Kidney (tissue), 13 donors: ENCODE measurements at regions not wholly inside any gene's neighbourhood (a gene's known extent, or its start where the extent isn't known, plus 50 kb on each side); places are given as distances from the start of the nearest gene placed in this dataset.
A peak's percentile ranks its signal among the peaks of the same experiment; 100 is the strongest.
"Not testable (repeated sequence)": the region's sequence is repeated elsewhere in the genome, so short reads cannot be mapped to it uniquely, and the experiment has no call there.

Experiments used
- DNase-seq, 5 donors: peaks; one replicate each; pipeline ENCODE4 v3.0.0-alpha.2; 2013 to 2020
- FAIRE-seq: peaks from 2 replicates; lab custom pipeline; 2012; peaks lifted over from hg19 to GRCh38; lab: Jason Lieb, UNC
- H3K27ac ChIP-seq, 2 donors: one replicate each; pipeline ENCODE4 v1.7.0; 2013; ENCODE audit warnings: low read depth in 2 of 2, low read length in 2 of 2, inconsistent platforms in 1 of 2
- H3K27me3 ChIP-seq: one replicate; pipeline ENCODE4 v1.7.1; 2013; ENCODE audit warnings: low read length, inconsistent platforms; ENCODE audit not compliant: control insufficient read depth, insufficient read depth
- H3K36me3 ChIP-seq, 3 donors: one replicate each; pipeline versions ENCODE4 v1.7.0 to v1.7.1; 2013; ENCODE audit warnings: low read length in 3 of 3, control low read depth in 1 of 3, inconsistent platforms in 1 of 3; ENCODE audit not compliant: insufficient read depth in 3 of 3, control insufficient read depth in 2 of 3
- H3K4me1 ChIP-seq, 3 donors: one replicate each; pipeline versions ENCODE4 v1.7.0 to v1.7.1; 2013; ENCODE audit warnings: low read length in 3 of 3, inconsistent platforms in 1 of 3, low read depth in 1 of 3; ENCODE audit not compliant: control insufficient read depth in 2 of 3, insufficient read depth in 2 of 3
- H3K4me3 ChIP-seq, 3 donors: one replicate each; pipeline versions ENCODE4 v1.7.0 to v1.8.1; 2013; ENCODE audit warnings: low read length in 3 of 3, control low read depth in 1 of 3, inconsistent platforms in 1 of 3
- H3K9ac ChIP-seq, 3 donors: one replicate each; pipeline versions ENCODE4 v1.7.0 to v1.7.1; 2013; ENCODE audit warnings: low read length in 3 of 3, control low read depth in 1 of 3, inconsistent platforms in 1 of 3
- H3K9me3 ChIP-seq, 3 donors: one replicate each; pipeline versions ENCODE4 v1.7.0 to v1.7.1; 2013; ENCODE audit warnings: low read length in 3 of 3, control low read depth in 1 of 3, inconsistent platforms in 1 of 3; ENCODE audit not compliant: control insufficient read depth in 2 of 3, insufficient read depth in 1 of 3
- intact Hi-C: fragments of 100-400 bp; cut with DNase I; formaldehyde crosslinking; loops from one replicate; pipeline ENCODE4 v1.11.1; 2022
- TF ChIP-seq, protein P1 (sequence below): IDR thresholded peaks from 3 replicates; pipeline ENCODE4 v1.5.1; 2012; ENCODE audit warnings: mild to moderate bottlenecking, moderate library complexity, borderline replicate concordance; ENCODE audit not compliant: insufficient read depth; ENCODE audit errors: extremely low read depth
- donor health status: control.
- donor health status: control.
- donor health status: control.
- donor health status: control.
- donor health status: control.
- donor health status: DM: yes; HTN: yes; CAD: no.
- donor health status: Normal renal cell carcinoma (clear cell type).

GRCh38 chr2:224650815-224651439 is 65.2 kb downstream of the CCDC195 start:
- TF ChIP-seq, protein P1, sequence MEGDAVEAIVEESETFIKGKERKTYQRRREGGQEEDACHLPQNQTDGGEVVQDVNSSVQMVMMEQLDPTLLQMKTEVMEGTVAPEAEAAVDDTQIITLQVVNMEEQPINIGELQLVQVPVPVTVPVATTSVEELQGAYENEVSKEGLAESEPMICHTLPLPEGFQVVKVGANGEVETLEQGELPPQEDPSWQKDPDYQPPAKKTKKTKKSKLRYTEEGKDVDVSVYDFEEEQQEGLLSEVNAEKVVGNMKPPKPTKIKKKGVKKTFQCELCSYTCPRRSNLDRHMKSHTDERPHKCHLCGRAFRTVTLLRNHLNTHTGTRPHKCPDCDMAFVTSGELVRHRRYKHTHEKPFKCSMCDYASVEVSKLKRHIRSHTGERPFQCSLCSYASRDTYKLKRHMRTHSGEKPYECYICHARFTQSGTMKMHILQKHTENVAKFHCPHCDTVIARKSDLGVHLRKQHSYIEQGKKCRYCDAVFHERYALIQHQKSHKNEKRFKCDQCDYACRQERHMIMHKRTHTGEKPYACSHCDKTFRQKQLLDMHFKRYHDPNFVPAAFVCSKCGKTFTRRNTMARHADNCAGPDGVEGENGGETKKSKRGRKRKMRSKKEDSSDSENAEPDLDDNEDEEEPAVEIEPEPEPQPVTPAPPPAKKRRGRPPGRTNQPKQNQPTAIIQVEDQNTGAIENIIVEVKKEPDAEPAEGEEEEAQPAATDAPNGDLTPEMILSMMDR = peak; percentile 80
- no peaks in the 10 kb centered on the region for H3K36me3 ChIP-seq
- H3K9me3 ChIP-seq = no peaks in the 10 kb centered on the region
- H3K9ac ChIP-seq = no peak overlapping the region
- peak; percentile 8 for FAIRE-seq
- H3K27me3 ChIP-seq = no peaks in the 10 kb centered on the region
- no peaks in the 10 kb centered on the region for H3K4me1 ChIP-seq
- DNase-seq = peak in 2 of 5 donors; percentile 54 to 78
- H3K27ac ChIP-seq = no peak overlapping the region
- intact Hi-C loops = loop anchor here (5.0 kb wide), 1 partner anchor 294 kb away; no protein-coding TSS in a partner anchor
- H3K4me3 ChIP-seq = no peak overlapping the region

- H3K36me3 ChIP-seq = not testable (repeated sequence)
Measured at GRCh38 chr2:224647684-224648083, 62.5 kb upstream of the CUL3 start.

GRCh38 chr2:224646242-224646846 is 61.2 kb upstream of the CUL3 start:
- intact Hi-C loops = no loop called here
- DNase-seq = peak in 2 of 5 donors; percentile 17 to 49
- H3K27me3 ChIP-seq = no peaks in the 10 kb centered on the region
- H3K36me3 ChIP-seq = no peaks in the 10 kb centered on the region
- no peaks in the 10 kb centered on the region for H3K9me3 ChIP-seq
- no peak for FAIRE-seq
- H3K4me1 ChIP-seq = no peaks in the 10 kb centered on the region
- H3K27ac ChIP-seq = no peak overlapping the region
- H3K4me3 ChIP-seq = no peak overlapping the region
- TF ChIP-seq, protein P1 = peak; percentile 35
- H3K9ac ChIP-seq = no peak overlapping the region

More at GRCh38 chr2:224647684-224648083, 62.5 kb upstream of the CUL3 start:
- DNase-seq, H3K4me3 ChIP-seq, FAIRE-seq, H3K4me1 ChIP-seq, intact Hi-C loops, H3K27ac ChIP-seq, H3K9ac ChIP-seq, H3K9me3 ChIP-seq, H3K27me3 ChIP-seq: not testable (repeated sequence)

- intact Hi-C loops = no loop called here
- Histone ChIP-seq H3K9ac (no peak overlapping the region), H3K36me3 (no peaks in the 10 kb centered on the region), H3K4me1 (no peaks in the 10 kb centered on the region), H3K4me3 (no peak overlapping the region), H3K9me3 (no peaks in the 10 kb centered on the region), H3K27me3 (no peaks in the 10 kb centered on the region), H3K27ac (no peak overlapping the region)
- DNase-seq (peak in 1 of 5 donors; percentile 5), FAIRE-seq (no peak)
- TF ChIP-seq, protein P1 = no peak
Measured at GRCh38 chr2:224645722-224646121, 60.6 kb upstream of the CUL3 start.
